ENCODE measurements at regions not wholly inside any gene's neighbourhood (a gene's known extent, or its start where the extent isn't known, plus 50 kb on each side); places are given as distances from the start of the nearest gene placed in this dataset.

DNA sequence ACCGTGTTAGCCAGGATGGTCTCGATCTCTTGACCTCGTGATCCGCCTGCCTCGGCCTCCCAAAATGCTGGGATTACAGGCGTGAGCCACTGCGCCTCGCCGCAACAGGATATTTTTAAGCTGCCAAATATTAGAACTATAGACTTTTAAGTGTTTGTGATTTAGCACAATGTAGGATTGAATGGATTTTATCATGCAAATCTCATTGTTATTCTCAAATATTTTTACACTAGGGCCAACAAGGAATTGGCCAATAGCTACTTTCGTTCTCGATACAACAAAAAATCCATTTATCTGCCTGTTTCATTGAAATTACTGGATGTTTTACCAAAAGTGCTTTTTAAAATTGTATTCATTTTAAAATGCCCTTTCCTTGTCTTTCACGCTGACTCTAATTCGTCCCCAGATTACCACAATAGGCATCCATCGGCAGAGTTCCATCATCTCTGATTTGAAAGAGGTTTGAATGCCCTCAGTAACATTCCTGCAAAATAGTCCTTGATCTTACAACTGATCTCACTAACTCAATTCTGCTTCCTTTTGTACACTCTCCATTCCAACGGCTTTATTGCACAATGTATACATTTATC, 99.6 kb upstream of the ROBO2 start:
- no peak for DNase-seq

DNA sequence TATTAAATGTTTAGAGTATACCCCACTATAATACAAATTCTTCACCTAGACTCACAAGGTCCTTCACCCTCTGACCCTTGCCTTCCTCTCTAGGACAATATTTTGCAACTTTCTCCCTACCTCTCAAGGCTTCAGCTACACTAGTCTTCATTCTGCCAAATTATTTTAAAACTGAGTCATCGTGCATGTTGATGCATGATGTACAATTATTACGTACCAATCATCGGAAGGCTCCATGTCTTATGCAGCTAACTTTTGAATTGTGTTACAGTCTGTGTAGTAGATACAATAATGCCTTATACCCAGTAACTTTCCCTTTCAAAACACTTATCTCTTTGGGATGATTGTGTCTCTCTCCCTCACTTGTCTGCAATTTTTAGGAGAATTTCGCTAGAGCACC, 98.5 kb upstream of the ROBO2 start:
- no peak for DNase-seq

DNA sequence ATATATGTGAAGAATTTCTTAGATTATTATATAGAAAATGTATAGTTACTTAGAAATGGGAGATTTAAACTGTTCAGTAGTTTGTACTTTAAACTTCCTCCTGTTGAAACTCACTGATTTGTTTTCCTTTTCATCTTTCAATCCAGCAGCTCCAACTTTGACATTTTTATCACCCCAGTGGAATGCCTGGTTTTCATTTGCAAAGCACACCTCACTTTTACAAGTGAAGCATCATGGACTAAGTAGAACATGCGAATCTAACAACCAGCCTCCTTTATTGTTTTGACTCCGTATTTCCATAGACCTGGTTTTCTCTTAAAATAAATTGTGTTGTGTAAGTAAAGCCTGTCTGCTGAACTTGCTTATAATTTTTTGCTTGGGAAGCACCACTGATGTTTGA, 97.8 kb upstream of the ROBO2 start:
- DNase-seq = no peak

DNA sequence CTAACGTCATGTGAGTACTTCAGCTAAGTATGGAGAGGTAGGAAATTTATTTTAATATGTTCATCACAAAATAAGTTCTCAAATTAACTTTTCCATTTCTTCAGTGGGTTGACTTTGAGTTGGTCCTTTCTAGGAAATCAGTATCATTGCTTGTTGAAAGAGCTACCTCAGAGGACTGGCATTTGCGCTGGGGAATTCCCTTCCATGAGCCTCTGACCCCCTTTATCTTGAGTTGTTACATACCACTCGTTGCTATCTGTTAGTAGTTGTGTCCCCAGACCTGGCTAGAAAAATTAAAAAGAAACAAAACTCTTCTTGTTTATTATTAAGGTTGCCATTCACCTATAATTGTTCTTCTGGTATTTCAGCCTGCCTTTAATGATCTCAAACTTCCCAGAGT, 96.8 kb upstream of the ROBO2 start:
- DNase-seq = no peak

DNA sequence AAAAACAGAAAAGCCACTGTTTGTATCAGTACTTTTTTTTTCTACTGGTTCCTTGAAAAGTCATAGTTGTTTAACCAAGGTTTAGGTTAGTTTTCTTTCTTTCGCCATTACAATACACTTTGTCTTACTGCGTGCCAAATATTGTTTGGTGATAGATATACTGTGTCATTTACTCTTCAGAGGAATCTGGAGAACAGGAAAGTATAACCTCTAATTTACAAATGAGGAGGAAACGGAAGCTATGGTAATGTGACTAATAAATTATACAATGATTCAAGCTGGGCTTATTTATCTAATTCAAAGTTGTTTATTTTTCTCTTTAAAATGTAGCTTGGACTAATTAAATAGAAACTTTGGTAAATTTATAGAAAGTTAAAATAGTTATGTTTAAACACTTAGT, 96.2 kb upstream of the ROBO2 start:
- DNase-seq = no peak

DNA sequence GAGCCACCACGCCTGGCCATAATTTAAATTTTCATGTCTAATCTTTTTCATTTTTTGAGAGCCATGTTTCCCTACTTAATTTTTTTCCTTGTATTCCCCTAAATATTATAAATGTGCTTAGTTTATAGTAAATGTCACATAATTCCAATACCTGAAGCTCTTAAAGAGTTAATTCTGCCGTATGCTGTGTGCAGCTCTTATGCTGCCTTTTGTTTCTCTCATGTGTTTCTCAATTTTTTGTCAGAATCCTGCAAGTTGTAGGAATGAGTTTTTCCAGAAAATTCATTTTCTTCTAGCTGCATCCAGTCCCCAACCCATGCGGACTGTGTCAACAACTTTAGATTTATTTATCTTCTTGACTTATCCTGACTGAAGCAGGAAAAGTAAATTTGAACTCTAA, 90.9 kb upstream of the ROBO2 start:
- DNase-seq = no peak

DNA sequence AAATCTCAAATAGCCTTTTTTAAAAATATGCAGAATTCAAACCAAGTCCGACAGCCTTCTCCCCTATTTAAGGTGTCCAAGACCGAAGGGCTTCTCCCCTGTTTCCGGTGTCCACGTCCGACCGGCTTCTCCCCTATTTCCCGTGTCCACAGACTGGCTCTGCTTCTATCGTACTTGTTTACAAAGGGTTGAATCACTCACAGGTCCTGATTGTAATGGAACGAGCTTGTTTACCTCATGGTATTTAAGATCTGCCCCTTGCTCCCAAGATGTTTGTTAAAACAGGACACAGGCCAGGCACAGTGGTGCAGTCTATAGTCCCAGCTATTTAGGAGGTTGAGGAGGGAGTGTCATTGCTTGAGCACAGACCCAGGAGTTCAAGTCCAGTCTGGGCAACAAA, 90.4 kb upstream of the ROBO2 start:
- DNase-seq = no peak

DNA sequence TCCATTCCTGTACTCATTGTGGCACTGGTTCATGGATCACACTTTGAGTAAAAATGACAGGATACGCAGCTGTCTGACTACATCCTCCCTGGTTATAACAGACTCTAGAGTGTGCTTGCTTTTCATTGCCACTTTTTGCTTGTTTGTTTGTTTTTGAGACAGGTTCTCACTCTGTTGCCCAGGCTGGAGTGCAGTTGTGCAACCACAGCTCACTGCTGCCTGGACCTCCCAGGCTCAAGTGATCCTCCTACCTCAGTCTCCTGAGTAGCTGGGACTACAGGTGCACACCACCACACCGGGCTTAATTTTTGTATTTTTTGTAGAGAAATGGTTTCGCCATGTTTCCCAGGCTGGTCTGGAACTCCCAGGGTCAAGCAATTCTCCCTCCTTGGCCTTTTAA, 89.3 kb upstream of the ROBO2 start:
- no peak for DNase-seq

DNA sequence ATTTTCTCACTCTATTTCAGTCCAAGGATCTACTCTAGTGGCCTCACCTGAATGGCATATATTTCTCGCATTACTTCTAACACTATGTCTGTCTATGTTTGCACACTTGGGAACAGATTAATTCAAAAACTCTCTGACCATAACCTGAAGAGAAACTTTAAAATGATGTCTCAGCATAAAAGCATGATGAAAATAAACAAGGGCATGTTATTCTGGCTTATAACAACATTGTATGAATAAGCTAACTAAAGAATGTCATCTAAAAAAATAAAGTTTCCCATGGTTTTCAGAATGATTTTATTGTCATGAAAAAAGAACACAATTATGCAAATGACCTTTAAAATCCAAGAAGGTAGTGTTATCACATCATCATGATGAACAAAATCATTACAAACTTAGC, 85.5 kb upstream of the ROBO2 start:
- no peak for DNase-seq

DNA sequence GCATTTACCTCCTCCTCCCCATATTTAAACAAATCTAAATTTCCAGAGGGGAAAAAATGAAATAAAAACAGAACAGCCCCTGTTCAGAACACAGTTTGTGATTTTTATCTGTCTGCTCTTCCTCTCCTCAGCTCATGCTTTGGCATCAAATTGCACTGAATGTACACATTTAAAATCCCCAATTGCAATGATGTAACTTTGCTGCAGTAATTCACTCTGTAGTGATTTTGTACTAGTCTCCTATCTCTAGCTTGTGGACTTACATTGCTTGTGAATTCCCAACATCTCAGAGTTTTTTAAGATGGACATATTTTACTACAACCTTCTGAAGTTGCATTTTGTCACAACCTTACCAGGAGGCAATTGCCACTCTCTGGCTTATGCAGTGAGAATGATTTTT, 81.6 kb upstream of the ROBO2 start:
- DNase-seq = no peak

DNA sequence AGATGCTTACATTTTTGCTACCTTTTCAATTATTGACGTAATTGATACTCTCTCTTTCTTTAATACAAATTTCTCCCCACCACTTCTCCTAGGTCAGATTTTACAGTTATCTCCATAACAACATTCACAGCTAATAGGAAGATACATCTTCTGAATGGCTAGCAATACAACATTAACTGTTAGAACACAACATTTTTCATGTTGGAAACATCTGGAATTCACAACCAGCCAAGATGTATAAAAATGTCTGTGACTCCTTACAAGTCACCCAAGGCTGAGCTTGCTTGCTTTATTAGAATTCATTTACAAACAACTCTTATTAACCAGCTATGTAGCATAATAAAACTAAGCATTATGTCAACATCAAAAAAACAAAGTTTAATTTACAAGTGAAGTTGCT, 81.0 kb upstream of the ROBO2 start:
- DNase-seq = no peak

DNA sequence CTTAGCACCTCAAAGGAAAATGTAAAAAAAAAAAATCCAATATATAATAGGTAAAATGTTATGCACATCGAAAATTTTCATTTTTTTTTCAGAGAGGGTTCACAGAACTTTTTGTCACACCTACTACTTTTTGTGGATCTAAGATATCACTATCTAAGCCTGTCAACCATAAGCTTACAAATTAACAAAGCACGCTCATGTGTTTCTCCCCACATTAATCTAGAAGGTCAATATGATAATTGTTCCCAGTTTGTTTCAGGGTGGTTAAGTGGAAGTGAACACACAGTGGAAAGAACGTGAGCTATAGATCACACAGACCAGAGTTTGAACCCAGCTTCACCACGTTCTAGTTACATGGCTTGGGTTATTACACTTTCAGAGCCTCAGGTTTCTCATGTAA, 78.6 kb upstream of the ROBO2 start:
- no peak for DNase-seq

DNA sequence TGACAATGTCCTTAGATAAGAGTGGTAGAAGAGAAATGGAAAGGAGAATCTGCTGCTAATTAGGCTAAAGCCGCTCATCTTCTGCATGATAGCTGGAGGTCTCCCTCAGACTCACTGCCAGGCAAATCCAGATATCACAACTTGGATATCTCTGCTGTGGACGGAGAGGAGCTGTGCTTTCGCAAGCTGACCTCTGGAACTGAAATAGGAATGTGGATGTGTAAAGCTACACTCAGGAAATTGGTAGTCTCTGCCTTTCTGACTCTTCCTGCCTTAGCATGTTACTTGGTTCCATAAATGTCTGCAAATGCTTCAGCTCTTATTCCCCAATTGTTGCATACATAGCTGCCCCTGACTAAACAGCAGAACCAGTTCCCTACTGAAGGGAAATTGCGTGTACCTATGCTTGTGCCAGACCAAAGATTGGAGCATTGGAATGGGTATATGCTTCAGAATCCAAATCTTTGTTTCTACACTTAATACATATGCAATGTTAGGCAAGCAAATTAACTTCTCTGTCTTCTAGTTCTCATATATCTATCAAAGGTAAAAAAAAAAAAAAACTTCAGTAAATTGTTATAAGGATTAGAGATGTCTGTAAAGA, 74.7 kb upstream of the ROBO2 start:
- DNase-seq = no peak

DNA sequence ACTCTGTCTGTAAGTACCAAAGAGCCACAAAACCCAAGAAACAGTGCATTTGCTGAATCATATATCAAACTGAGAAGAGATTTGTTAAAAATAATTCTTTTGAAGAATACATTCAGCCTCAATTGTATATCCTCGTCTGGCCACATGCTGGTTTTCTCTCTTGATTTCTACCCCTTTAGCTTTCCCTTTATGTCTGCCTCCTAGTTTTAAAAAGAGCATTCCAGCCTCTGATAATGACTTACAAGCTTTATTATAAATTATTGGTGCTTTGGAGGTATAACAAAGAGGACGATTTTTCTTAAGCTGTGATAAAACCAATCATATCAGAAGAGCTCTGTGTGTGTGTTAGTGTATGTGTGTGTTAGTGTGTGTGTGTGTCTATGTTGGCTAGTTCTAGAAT, 70.4 kb upstream of the ROBO2 start:
- DNase-seq = no peak

DNA sequence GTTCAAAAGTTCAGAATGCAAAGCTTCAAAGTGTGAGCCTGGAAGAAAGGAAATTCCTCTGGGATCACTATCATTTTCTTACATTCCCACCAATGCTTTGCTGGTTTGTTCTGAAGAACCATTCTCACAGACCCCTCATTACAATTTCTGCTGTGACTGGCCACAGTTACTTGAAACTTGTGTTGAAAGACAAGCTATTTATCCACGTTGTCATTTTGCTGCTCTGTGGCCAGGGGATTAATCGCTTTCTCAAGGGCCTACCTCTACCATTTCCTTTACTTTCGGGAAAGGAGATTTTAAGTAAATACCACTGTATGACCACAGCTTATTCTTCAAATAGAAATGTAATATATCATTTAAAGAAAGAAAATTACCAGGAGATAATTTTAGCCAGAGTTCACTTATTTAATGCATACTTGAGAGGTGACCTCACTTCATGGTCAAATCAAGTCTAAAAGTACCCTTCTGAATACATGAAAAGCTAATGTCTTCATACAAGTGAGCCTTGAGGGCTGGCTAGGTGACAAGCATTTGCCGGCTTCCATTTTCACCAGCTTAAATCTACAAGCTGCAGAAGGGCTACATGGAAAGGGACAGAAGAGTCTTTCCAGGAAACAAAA, 69.8 kb upstream of the ROBO2 start:
- DNase-seq = no peak

DNA sequence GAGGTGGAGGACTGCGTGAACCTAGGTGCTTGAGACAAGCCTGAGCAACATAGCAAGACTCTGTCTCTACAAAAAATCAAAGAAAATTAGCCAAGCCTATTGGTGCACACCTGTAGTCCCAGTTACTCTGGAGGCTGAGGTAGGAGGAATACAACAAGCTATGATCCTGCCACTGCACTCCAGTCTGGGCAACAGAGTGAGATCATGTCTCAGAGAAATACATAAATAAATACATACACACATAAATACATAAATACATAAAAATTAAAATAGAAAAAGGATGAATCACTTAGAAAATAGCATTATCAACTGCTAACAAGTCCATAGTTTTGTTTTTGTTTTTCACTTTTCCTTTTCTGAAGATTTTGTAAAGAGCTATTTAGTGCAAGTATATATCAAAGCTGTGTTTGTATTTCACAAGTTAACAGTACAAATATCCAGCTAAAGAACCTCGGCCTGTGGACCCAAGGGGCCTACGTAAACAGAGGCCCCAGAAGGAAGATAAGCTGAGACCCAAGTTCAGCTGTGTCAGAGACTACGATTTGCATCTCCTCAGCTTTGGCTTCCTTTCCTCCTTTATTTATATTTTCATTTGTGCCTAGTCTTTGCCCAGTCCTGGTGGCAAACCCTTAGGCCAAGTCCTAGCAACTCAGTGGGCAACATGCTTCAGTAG, 67.1 kb upstream of the ROBO2 start:
- no peak for DNase-seq

DNA sequence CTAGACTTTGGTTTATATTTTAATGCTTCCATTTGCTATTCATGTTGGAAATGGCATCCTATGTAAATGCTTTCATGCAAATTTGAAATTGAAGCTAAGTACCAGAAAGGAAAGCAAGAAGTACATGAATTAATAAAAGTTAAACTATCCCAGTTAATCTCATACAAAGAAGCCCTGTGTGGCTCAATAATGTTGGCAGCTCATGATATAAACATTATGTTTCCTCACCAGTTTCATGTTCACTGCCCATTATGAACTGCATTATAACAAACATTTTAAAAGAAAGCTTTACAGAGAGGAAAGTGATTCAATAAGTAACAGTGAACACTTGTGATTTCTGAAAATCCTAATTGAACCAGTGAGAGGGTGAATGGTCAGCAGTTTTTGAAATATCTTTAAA, 62.9 kb upstream of the ROBO2 start:
- no peak for DNase-seq

DNA sequence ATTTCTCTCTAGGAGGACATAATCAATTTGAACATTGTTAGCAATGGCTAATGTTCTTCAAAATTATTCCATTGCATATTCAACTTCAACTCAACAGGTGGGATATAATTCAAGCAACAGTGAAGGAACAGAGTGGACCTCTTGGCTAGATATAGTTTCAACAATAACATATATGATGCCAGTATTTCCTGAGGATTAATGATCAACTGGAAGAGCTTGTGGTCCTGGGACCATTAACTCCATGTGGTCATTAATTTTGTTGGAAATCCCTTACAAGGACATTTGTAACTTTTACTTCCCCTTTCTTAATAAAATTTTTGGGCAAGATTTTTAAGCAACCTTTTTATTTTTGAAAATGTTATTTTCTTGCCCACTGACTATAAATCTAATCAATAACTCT, 54.3 kb upstream of the ROBO2 start:
- DNase-seq = no peak

DNA sequence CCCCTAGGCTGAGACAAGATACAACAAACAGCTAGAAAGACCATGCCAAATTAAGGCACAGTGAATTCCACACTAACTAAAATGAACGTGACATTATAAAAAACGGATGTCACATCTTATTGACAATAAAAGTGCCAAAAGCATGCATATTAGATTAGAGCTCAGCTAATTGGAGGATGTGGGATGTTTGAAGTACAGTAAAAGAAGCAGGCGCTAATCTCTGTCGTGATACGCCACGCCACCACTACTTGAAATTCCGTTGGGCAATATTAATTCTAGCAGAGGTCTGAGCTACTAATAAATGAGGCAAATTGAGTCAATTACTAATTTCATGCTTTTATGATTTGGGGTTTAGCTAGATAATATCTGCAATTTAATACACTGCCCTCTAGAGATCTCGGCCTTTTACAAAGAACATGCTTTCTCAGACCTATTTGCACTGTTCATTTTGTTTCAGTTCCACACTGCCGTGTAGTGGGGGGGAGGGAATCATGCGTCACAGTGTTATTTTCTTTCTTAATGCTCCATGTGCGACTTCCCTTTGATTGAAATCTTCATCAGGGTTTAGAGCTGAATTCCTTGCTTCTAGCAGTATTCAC, 52.9 kb upstream of the ROBO2 start:
- DNase-seq = no peak
